ENCODE measurements at regions not wholly inside any gene's neighbourhood (a gene's known extent, or its start where the extent isn't known, plus 50 kb on each side); places are given as distances from the start of the nearest gene placed in this dataset.
A peak's percentile ranks its signal among the peaks of the same experiment; 100 is the strongest.

- ChIA-PET POLR2A (no interaction called here), CTCF (interaction anchor here (2.0 kb wide), 1 partner anchor 16 kb away, joined by 5 read pairs; no protein-coding TSS in a partner anchor)
- Mint-ChIP-seq H3K27me3 (no peaks in the 10 kb centered on the region), H3K4me3 (no peak overlapping the region), H3K9me3 (ENCODE audit: low read depth) (no peaks in the 10 kb centered on the region), H3K27ac (no peak overlapping the region), H3K36me3 (ENCODE audit: low read depth) (no peaks in the 10 kb centered on the region), H3K4me1 (no peaks in the 10 kb centered on the region)
- intact Hi-C loops (cut with DNase I, micrococcal nuclease): no loop called here
- no peak for DNase-seq
- no peak for ATAC-seq
Measured at GRCh38 chr10:91061608-91062007, 140.7 kb upstream of the ANKRD1 start.

GRCh38 chr10:91062091-91062490 is 141.2 kb upstream of the ANKRD1 start:
- no peaks in the 10 kb centered on the region for H3K9me3 Mint-ChIP-seq (ENCODE audit: low read depth)
- ChIA-PET CTCF (interaction anchor here (2.0 kb wide), 1 partner anchor 16 kb away, joined by 5 read pairs; no protein-coding TSS in a partner anchor), POLR2A (no interaction called here)
- ATAC-seq (no peak), DNase-seq (no peak)
- H3K27me3 Mint-ChIP-seq: no peaks in the 10 kb centered on the region
- no peak overlapping the region for H3K4me3 Mint-ChIP-seq
- H3K27ac Mint-ChIP-seq: no peak overlapping the region
- H3K4me1 Mint-ChIP-seq: no peaks in the 10 kb centered on the region
- intact Hi-C loops (cut with DNase I, micrococcal nuclease): no loop called here
- no peaks in the 10 kb centered on the region for H3K36me3 Mint-ChIP-seq (ENCODE audit: low read depth)

GRCh38 chr10:91071786-91072185 is 148.7 kb upstream of the PCGF5 start:
- DNase-seq (no peak), ATAC-seq (no peak)
- CTCF ChIA-PET: no interaction called here
- intact Hi-C loops (cut with DNase I, micrococcal nuclease): no loop called here
- no peaks in the 10 kb centered on the region for H3K9me3 Mint-ChIP-seq (ENCODE audit: low read depth)
- H3K36me3 Mint-ChIP-seq (ENCODE audit: low read depth): no peaks in the 10 kb centered on the region
- no peaks in the 10 kb centered on the region for H3K27me3 Mint-ChIP-seq
- POLR2A ChIA-PET: no interaction called here
- H3K27ac Mint-ChIP-seq: no peak overlapping the region
- no peak overlapping the region for H3K4me3 Mint-ChIP-seq
- no peaks in the 10 kb centered on the region for H3K4me1 Mint-ChIP-seq

- ATAC-seq (no peak), DNase-seq (no peak)
- ChIA-PET POLR2A (no interaction called here), CTCF (no interaction called here)
- no peaks in the 10 kb centered on the region for H3K36me3 Mint-ChIP-seq (ENCODE audit: low read depth)
- no peak overlapping the region for H3K27ac Mint-ChIP-seq
- no peaks in the 10 kb centered on the region for H3K9me3 Mint-ChIP-seq (ENCODE audit: low read depth)
- intact Hi-C loops (cut with DNase I, micrococcal nuclease): no loop called here
- no peak overlapping the region for H3K4me3 Mint-ChIP-seq
- peaks cover 1% of the 10 kb centered on the region for H3K27me3 Mint-ChIP-seq
- H3K4me1 Mint-ChIP-seq: no peaks in the 10 kb centered on the region
Measured at GRCh38 chr10:91073286-91073979, 147.0 kb upstream of the PCGF5 start.

- intact Hi-C loops (cut with DNase I, micrococcal nuclease): no loop called here
- H3K27ac Mint-ChIP-seq: no peak overlapping the region
- CTCF ChIA-PET: interaction anchor here (1.2 kb wide), 1 partner anchor 174 kb away, joined by 3 read pairs; no protein-coding TSS in a partner anchor
Measured at GRCh38 chr10:91076991-91077548, 143.4 kb upstream of the PCGF5 start.

GRCh38 chr10:91077549-91078071 is 142.9 kb upstream of the PCGF5 start:
- Mint-ChIP-seq H3K27me3 (peaks cover 3% of the 10 kb centered on the region), H3K27ac (no peak overlapping the region), H3K4me3 (no peak overlapping the region), H3K9me3 (ENCODE audit: low read depth) (no peaks in the 10 kb centered on the region), H3K4me1 (no peaks in the 10 kb centered on the region), H3K36me3 (ENCODE audit: low read depth) (no peaks in the 10 kb centered on the region)
- CTCF ChIA-PET: interaction anchor here (1.0 to 1.4 kb wide), 2 partner anchors 16 to 42 kb away, joined by 3 to 5 read pairs; no protein-coding TSS in a partner anchor
- POLR2A ChIA-PET: no interaction called here
- ATAC-seq (no peak), DNase-seq (no peak)
- intact Hi-C loops (cut with DNase I, micrococcal nuclease): no loop called here

More at GRCh38 chr10:91076991-91077548, 143.4 kb upstream of the PCGF5 start:
- DNase-seq (no peak), ATAC-seq (no peak)
- H3K36me3 Mint-ChIP-seq (ENCODE audit: low read depth): no peaks in the 10 kb centered on the region
- no peaks in the 10 kb centered on the region for H3K9me3 Mint-ChIP-seq (ENCODE audit: low read depth)
- H3K4me1 Mint-ChIP-seq: no peaks in the 10 kb centered on the region
- H3K4me3 Mint-ChIP-seq: no peak overlapping the region
- POLR2A ChIA-PET: no interaction called here
- peaks cover 3% of the 10 kb centered on the region for H3K27me3 Mint-ChIP-seq

- no peak for ATAC-seq
- DNase-seq: no peak
- H3K4me1 Mint-ChIP-seq: no peaks in the 10 kb centered on the region
- ChIA-PET POLR2A (no interaction called here), CTCF (interaction anchor here (0.6 kb wide), 1 partner anchor 218 kb away, joined by 3 read pairs; no protein-coding TSS in a partner anchor)
- no peak overlapping the region for H3K4me3 Mint-ChIP-seq
- H3K36me3 Mint-ChIP-seq (ENCODE audit: low read depth): no peaks in the 10 kb centered on the region
- no peak overlapping the region for H3K27ac Mint-ChIP-seq
- intact Hi-C loops (cut with DNase I, micrococcal nuclease): loop anchor here in 1 of 2 experiments (5.0 kb wide), 1 partner anchor 73 kb away; no protein-coding TSS in a partner anchor
- no peaks in the 10 kb centered on the region for H3K9me3 Mint-ChIP-seq (ENCODE audit: low read depth)
- peaks cover 3% of the 10 kb centered on the region for H3K27me3 Mint-ChIP-seq
Measured at GRCh38 chr10:91080776-91081175, 139.7 kb upstream of the PCGF5 start.

- no peak for DNase-seq
- intact Hi-C loops (cut with DNase I, micrococcal nuclease): loop anchor here in 1 of 2 experiments (5.0 kb wide), 1 partner anchor 75 kb away; no protein-coding TSS in a partner anchor
- no peak for ATAC-seq
- peaks cover 3% of the 10 kb centered on the region for H3K27me3 Mint-ChIP-seq
- H3K36me3 Mint-ChIP-seq (ENCODE audit: low read depth): no peaks in the 10 kb centered on the region
- H3K27ac Mint-ChIP-seq: no peak overlapping the region
- ChIA-PET POLR2A (no interaction called here), CTCF (no interaction called here)
- H3K9me3 Mint-ChIP-seq (ENCODE audit: low read depth): no peaks in the 10 kb centered on the region
- H3K4me1 Mint-ChIP-seq: no peaks in the 10 kb centered on the region
- H3K4me3 Mint-ChIP-seq: no peak overlapping the region
Measured at GRCh38 chr10:91082447-91082846, 138.0 kb upstream of the PCGF5 start.

- ChIA-PET POLR2A (interaction anchor here (0.6 kb wide), 2 partner anchors 142 to 162 kb away, joined by 4 read pairs; no protein-coding TSS in a partner anchor), CTCF (interaction anchor here (0.7 to 2.8 kb wide), 7 partner anchors 10 to 162 kb away, joined by 3 to 43 read pairs (median 4); no protein-coding TSS in a partner anchor)
- DNase-seq (no peak), ATAC-seq (no peak)
- no peaks in the 10 kb centered on the region for H3K4me1 Mint-ChIP-seq
- H3K36me3 Mint-ChIP-seq (ENCODE audit: low read depth): no peaks in the 10 kb centered on the region
- H3K9me3 Mint-ChIP-seq (ENCODE audit: low read depth): peaks cover under 1% of the 10 kb centered on the region
- no peak overlapping the region for H3K4me3 Mint-ChIP-seq
- H3K27me3 Mint-ChIP-seq: no peaks in the 10 kb centered on the region
- intact Hi-C loops (cut with DNase I, micrococcal nuclease): loop anchor here (1.0 kb wide), 1 partner anchor 163 kb away; no protein-coding TSS in a partner anchor
- no peak overlapping the region for H3K27ac Mint-ChIP-seq
Measured at GRCh38 chr10:91088300-91089140, 131.9 kb upstream of the PCGF5 start.

GRCh38 chr10:91090761-91091529 is 129.5 kb upstream of the PCGF5 start:
- intact Hi-C loops (cut with DNase I, micrococcal nuclease): loop anchor here in 1 of 2 experiments (5.0 kb wide), 1 partner anchor 84 kb away; no protein-coding TSS in a partner anchor
- H3K4me3 Mint-ChIP-seq: no peak overlapping the region
- H3K4me1 Mint-ChIP-seq: peaks cover 9% of the 10 kb centered on the region
- peaks cover 10% of the 10 kb centered on the region for H3K9me3 Mint-ChIP-seq (ENCODE audit: low read depth)
- ATAC-seq (peak; percentile 9), DNase-seq (no peak)
- H3K27me3 Mint-ChIP-seq: no peaks in the 10 kb centered on the region
- H3K27ac Mint-ChIP-seq: no peak overlapping the region
- POLR2A ChIA-PET: no interaction called here
- no peaks in the 10 kb centered on the region for H3K36me3 Mint-ChIP-seq (ENCODE audit: low read depth)
- CTCF ChIA-PET: interaction anchor here (1.2 to 1.6 kb wide), 3 partner anchors 30 to 160 kb away, joined by 3 to 13 read pairs (median 7); no protein-coding TSS in a partner anchor

Data from activated CD4-positive, alpha-beta T cell treated with anti-CD3 and anti-CD28 coated beads for 36 hours (primary cell).